Esophagus squamous epithelium (tissue), 4 donors: ENCODE measurements at regions not wholly inside any gene's neighbourhood (a gene's known extent, or its start where the extent isn't known, plus 50 kb on each side); places are given as distances from the start of the nearest gene placed in this dataset.

Experiments
- POLR2A ChIP-seq, 4 donors: fragments of 450-650 bp; IDR thresholded peaks; one replicate each; pipeline ENCODE4 v1.6.1; 2017; ENCODE audit warnings: antibody characterized with exemption in 4 of 4, mild to moderate bottlenecking in 4 of 4, moderate library complexity in 3 of 4
- TF ChIP-seq, protein P1 (sequence below), 6 experiments: fragments of 450-650 bp in 4 of 6; fragments of 200-600 bp in 2 of 6; sonication (generic) in 2 of 6; IDR thresholded peaks; one replicate each; pipeline ENCODE4 v1.5.1; 2016 to 2019; ENCODE audit warnings: antibody characterized with exemption in 6 of 6, mild to moderate bottlenecking in 4 of 6, moderate library complexity in 4 of 6

DNA sequence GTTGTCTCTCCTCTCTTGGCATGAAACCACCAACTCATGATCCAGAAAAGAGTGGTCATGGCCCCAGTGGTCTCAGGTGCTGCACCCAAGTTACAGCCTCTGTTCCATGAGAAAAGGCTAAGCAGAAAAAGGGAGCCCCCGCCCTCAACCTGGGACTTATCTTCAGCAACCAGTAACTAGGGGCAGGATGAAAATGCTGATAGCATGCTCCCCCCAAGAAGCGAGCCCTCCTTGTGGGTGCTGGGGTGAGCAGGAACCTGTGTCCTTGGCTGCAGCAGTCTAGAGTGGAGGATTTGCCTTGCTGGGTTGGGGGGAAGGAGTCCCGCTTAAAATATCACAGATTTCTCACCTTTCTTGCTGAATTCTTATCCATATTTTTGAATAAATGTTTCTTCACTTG, 490.0 kb downstream of the SUCLG1 start:
- TF ChIP-seq, protein P1, sequence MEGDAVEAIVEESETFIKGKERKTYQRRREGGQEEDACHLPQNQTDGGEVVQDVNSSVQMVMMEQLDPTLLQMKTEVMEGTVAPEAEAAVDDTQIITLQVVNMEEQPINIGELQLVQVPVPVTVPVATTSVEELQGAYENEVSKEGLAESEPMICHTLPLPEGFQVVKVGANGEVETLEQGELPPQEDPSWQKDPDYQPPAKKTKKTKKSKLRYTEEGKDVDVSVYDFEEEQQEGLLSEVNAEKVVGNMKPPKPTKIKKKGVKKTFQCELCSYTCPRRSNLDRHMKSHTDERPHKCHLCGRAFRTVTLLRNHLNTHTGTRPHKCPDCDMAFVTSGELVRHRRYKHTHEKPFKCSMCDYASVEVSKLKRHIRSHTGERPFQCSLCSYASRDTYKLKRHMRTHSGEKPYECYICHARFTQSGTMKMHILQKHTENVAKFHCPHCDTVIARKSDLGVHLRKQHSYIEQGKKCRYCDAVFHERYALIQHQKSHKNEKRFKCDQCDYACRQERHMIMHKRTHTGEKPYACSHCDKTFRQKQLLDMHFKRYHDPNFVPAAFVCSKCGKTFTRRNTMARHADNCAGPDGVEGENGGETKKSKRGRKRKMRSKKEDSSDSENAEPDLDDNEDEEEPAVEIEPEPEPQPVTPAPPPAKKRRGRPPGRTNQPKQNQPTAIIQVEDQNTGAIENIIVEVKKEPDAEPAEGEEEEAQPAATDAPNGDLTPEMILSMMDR (IDR thresholded peaks at IDR 0.05), result no peak
- TF ChIP-seq POLR2A (IDR thresholded peaks at IDR 0.05), result no peak
